Caco-2 (cell line): ENCODE measurements at regions not wholly inside any gene's neighbourhood (a gene's known extent, or its start where the extent isn't known, plus 50 kb on each side); places are given as distances from the start of the nearest gene placed in this dataset.

Source experiments
- BruUV-seq: library from RNA; stranded (reverse); fragments of 400-500 nt; replicated peaks from 2 replicates; lab custom pipeline; 2021; lab: Mats Ljungman, UMichigan
- CTCF ChIA-PET: fragments of 300-600 bp; sonication (Branson Sonifier 250); formaldehyde crosslinking; loops from one replicate; lab custom pipeline; 2022; ENCODE audit warnings: antibody characterized with exemption; lab: Charles Lee
- POLR2A ChIA-PET: fragments of 300-600 bp; sonication (Branson Sonifier 250); formaldehyde crosslinking; loops from one replicate; lab custom pipeline; 2022; ENCODE audit warnings: antibody characterized with exemption; lab: Charles Lee
- DNase-seq, 2 experiments: peaks; one replicate each; pipeline versions ENCODE4 v3.0.0 to v3.0.0-alpha.2; 2020 to 2022
- H3K27me3 ChIP-seq: replicated peaks from 2 replicates; pipeline ENCODE4 v1.6.0; 2011; ENCODE audit warnings: low read length; ENCODE audit not compliant: control insufficient read depth, insufficient read depth
- H3K36me3 ChIP-seq: 2 replicates; pipeline ENCODE4 v1.5.1; 2011; ENCODE audit warnings: low read length; ENCODE audit not compliant: control insufficient read depth, insufficient read depth
- H3K4me1 ChIP-seq: fragments of 250-450 bp; sonication (Bioruptor Pico); 2 replicates; pipeline ENCODE4 v1.5.1; 2020; ENCODE audit warnings: mild to moderate bottlenecking
- H3K4me3 ChIP-seq: 2 replicates; pipeline ENCODE4 v1.5.1; 2011; ENCODE audit warnings: low read depth, mild to moderate bottlenecking, control low read depth, low read length
- H3K9me3 ChIP-seq: fragments of 250-450 bp; sonication (Bioruptor Pico); 2 replicates; pipeline ENCODE4 v1.5.1; 2020; ENCODE audit warnings: mild to moderate bottlenecking, moderate library complexity
- H3K27ac Mint-ChIP-seq: one replicate; pipeline ENCODE4 v1.8.0; 2022; ENCODE audit warnings: mixed read lengths; ENCODE audit not compliant: unreplicated experiment
- H3K27me3 Mint-ChIP-seq: one replicate; pipeline ENCODE4 v1.8.0; 2022; ENCODE audit warnings: mixed read lengths; ENCODE audit not compliant: insufficient read depth, unreplicated experiment
- H3K36me3 Mint-ChIP-seq: one replicate; pipeline ENCODE4 v1.8.0; 2022; ENCODE audit warnings: mild to moderate bottlenecking, mixed read lengths; ENCODE audit not compliant: insufficient read depth, unreplicated experiment
- H3K4me1 Mint-ChIP-seq: one replicate; pipeline ENCODE4 v1.8.0; 2022; ENCODE audit warnings: low read depth, mixed read lengths; ENCODE audit not compliant: unreplicated experiment
- H3K4me3 Mint-ChIP-seq: one replicate; pipeline ENCODE4 v1.8.0; 2022; ENCODE audit warnings: mild to moderate bottlenecking, moderate library complexity, mixed read lengths; ENCODE audit not compliant: unreplicated experiment
- H3K9me3 Mint-ChIP-seq: one replicate; pipeline ENCODE4 v1.8.0; 2022; ENCODE audit warnings: mixed read lengths; ENCODE audit not compliant: unreplicated experiment
- intact Hi-C: fragments of 100-400 bp; cut with micrococcal nuclease; formaldehyde crosslinking; loops from one replicate; pipeline ENCODE4 v1.10.0; 2022; ENCODE audit not compliant: unreplicated experiment
- TF ChIP-seq, protein P1 (sequence below), 2 experiments: fragments of 200-600 bp in 1 of 2; IDR thresholded peaks; 1 replicate in 1 of 2; 2 replicates in 1 of 2; pipeline versions ENCODE4 v1.5.1 to v1.8.0; 2011 to 2022; ENCODE audit warnings: antibody characterized with exemption in 1 of 2, control low read depth in 1 of 2, inconsistent platforms in 1 of 2, low read depth in 1 of 2, low read length in 1 of 2, mild to moderate bottlenecking in 1 of 2, moderate library complexity in 1 of 2; ENCODE audit not compliant: insufficient read depth in 1 of 2, severe bottlenecking in 1 of 2, unreplicated experiment in 1 of 2

DNA sequence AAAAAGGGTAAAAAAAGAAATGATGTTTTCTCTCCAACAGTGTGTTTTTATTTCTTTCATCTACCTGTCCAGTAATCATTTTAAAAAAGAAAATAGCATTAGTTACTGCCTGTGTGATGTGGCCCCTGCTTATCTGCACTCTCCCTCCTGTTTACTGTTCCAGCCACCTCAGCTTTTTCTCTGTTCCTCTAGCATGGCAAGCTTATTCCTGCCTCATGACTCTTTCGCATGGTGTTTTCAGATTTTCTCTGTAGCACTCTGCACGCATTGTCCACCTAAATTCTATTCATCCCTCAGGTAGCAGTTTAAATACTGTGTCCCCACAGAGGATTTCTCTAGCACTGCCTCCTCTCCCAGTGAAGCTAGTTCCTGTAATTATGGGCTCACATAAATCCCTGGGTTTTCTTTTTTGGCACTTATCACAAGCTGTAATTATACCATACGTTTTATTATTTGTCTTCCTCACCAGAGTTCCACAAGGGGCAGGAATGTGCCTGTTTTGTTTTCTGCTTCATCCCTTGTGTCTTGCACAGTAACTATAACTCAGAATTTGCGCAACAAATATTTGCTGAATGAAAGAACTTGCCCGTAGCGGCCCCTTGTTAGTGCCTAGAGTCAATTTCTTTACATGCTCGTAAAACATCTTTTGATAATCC, 51.4 kb upstream of the LRIG2 start:
- peak overlapping the region; percentile 64 for H3K27ac Mint-ChIP-seq
- H3K4me3 ChIP-seq: no peak overlapping the region
- no peaks in the 10 kb centered on the region for H3K27me3 Mint-ChIP-seq
- H3K4me1 Mint-ChIP-seq: peaks cover 11% of the 10 kb centered on the region
- intact Hi-C loops: loop anchor here (1.0 kb wide), 2 partner anchors 21 to 46 kb away; no protein-coding TSS in a partner anchor
- DNase-seq: peak; percentile 46 to 54
- H3K36me3 Mint-ChIP-seq: no peaks in the 10 kb centered on the region
- no TSS peak for BruUV-seq
- peaks cover 8% of the 10 kb centered on the region for H3K4me1 ChIP-seq
- H3K36me3 ChIP-seq: no peaks in the 10 kb centered on the region
- TF ChIP-seq, protein P1, sequence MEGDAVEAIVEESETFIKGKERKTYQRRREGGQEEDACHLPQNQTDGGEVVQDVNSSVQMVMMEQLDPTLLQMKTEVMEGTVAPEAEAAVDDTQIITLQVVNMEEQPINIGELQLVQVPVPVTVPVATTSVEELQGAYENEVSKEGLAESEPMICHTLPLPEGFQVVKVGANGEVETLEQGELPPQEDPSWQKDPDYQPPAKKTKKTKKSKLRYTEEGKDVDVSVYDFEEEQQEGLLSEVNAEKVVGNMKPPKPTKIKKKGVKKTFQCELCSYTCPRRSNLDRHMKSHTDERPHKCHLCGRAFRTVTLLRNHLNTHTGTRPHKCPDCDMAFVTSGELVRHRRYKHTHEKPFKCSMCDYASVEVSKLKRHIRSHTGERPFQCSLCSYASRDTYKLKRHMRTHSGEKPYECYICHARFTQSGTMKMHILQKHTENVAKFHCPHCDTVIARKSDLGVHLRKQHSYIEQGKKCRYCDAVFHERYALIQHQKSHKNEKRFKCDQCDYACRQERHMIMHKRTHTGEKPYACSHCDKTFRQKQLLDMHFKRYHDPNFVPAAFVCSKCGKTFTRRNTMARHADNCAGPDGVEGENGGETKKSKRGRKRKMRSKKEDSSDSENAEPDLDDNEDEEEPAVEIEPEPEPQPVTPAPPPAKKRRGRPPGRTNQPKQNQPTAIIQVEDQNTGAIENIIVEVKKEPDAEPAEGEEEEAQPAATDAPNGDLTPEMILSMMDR (IDR thresholded peaks at IDR 0.05; ENCODE audit: insufficient read depth in 1 of 2, low read depth in 1 of 2, low read length in 1 of 2, severe bottlenecking in 1 of 2, unreplicated experiment in 1 of 2): no peak
- H3K9me3 Mint-ChIP-seq: no peaks in the 10 kb centered on the region
- no peaks in the 10 kb centered on the region for H3K27me3 ChIP-seq
- ChIA-PET CTCF (interaction anchor here (0.6 to 1.2 kb wide), 3 partner anchors 21 to 198 kb away, joined by 3 to 6 read pairs (median 3); partner anchors contain the start of gene LRIG2), POLR2A (no interaction called here)
- peak overlapping the region; percentile 18 for H3K4me3 Mint-ChIP-seq
- no peaks in the 10 kb centered on the region for H3K9me3 ChIP-seq
